Dedifferentiated amniotic fluid mesenchymal stem cell (primary cell): ENCODE measurements at regions not wholly inside any gene's neighbourhood (a gene's known extent, or its start where the extent isn't known, plus 50 kb on each side); places are given as distances from the start of the nearest gene placed in this dataset.
"Not testable (repeated sequence)": the region's sequence is repeated elsewhere in the genome, so short reads cannot be mapped to it uniquely, and the experiment has no call there.

Experiments used
- DNase-seq: peaks from one replicate; pipeline ENCODE4 v3.0.0-alpha.2; 2016; ENCODE audit errors: extremely low spot score

- DNase-seq = peak; percentile 62
Measured at GRCh38 chr12:46983959-46984841, 95.2 kb upstream of the PCED1B start.

GRCh38 chr12:46985816-46986215 is 93.6 kb upstream of the PCED1B start:
- no peak for DNase-seq

- not testable (repeated sequence) for DNase-seq
Measured at GRCh38 chr12:46988122-46988521, 91.3 kb upstream of the PCED1B start.

GRCh38 chr12:46990211-46990610 is 89.2 kb upstream of the PCED1B start:
- no peak for DNase-seq

GRCh38 chr12:46992051-46992450 is 87.4 kb upstream of the PCED1B start:
- not testable (repeated sequence) for DNase-seq

- DNase-seq = peak; percentile 79
Measured at GRCh38 chr12:46998811-46999368, 80.5 kb upstream of the PCED1B start.

GRCh38 chr12:47004634-47005033 is 74.8 kb upstream of the PCED1B start:
- DNase-seq = no peak

- DNase-seq = no peak
Measured at GRCh38 chr12:47007048-47007447, 72.4 kb upstream of the PCED1B start.

GRCh38 chr12:47012552-47012951 is 66.9 kb upstream of the PCED1B start:
- DNase-seq = no peak

GRCh38 chr12:47014474-47014873 is 64.9 kb upstream of the PCED1B start:
- peak; percentile 46 for DNase-seq

GRCh38 chr12:47015381-47015780 is 64.0 kb upstream of the PCED1B start:
- DNase-seq = no peak

GRCh38 chr12:47017041-47017713 is 62.2 kb upstream of the PCED1B start:
- no peak for DNase-seq

GRCh38 chr12:47017901-47018475 is 61.4 kb upstream of the PCED1B start:
- peak; percentile 29 for DNase-seq

- no peak for DNase-seq
Measured at GRCh38 chr12:47020211-47020821, 59.1 kb upstream of the PCED1B start.

- peak; percentile 84 for DNase-seq
Measured at GRCh38 chr12:47021298-47021697, 58.1 kb upstream of the PCED1B start.

GRCh38 chr12:47022296-47022695 is 57.1 kb upstream of the PCED1B start:
- peak; percentile 72 for DNase-seq

- no peak for DNase-seq
Measured at GRCh38 chr12:47023311-47023710, 56.1 kb upstream of the PCED1B start.

GRCh38 chr12:47023953-47024352 is 55.5 kb upstream of the PCED1B start:
- no peak for DNase-seq

GRCh38 chr12:47024463-47024862 is 55.0 kb upstream of the PCED1B start:
- no peak for DNase-seq

- DNase-seq = no peak
Measured at GRCh38 chr12:47025349-47025748, 54.1 kb upstream of the PCED1B start.

- DNase-seq = no peak
Measured at GRCh38 chr12:47025798-47026197, 53.6 kb upstream of the PCED1B start.

- no peak for DNase-seq
Measured at GRCh38 chr12:47026291-47026690, 53.1 kb upstream of the PCED1B start.
